ENCODE measurements at regions not wholly inside any gene's neighbourhood (a gene's known extent, or its start where the extent isn't known, plus 50 kb on each side); places are given as distances from the start of the nearest gene placed in this dataset.

GRCh38 chr4:32191961-32192360 is 1471.8 kb downstream of the PCDH7 start:
- TF ChIP-seq EZH2 (IDR thresholded peaks at IDR 0.05; ENCODE audit: insufficient read depth, poor library complexity, severe bottlenecking) (no peak), EZH2phosphoT487 (IDR thresholded peaks at IDR 0.05; ENCODE audit: insufficient read depth, low read depth) (no peak)
